GM23338 (cell line): ENCODE measurements at regions not wholly inside any gene's neighbourhood (a gene's known extent, or its start where the extent isn't known, plus 50 kb on each side); places are given as distances from the start of the nearest gene placed in this dataset.
"Not testable (repeated sequence)": the region's sequence is repeated elsewhere in the genome, so short reads cannot be mapped to it uniquely, and the experiment has no call there.

Source experiments
- ATAC-seq: fragments of 200-7000 bp; cut with Tn5 transposase; 3 replicates; pipeline ENCODE4 v1.9.1; 2020
- DNase-seq: peaks from one replicate; pipeline ENCODE4 v3.0.0-alpha.2; 2015; ENCODE audit warnings: low spot score
- H2AFZ ChIP-seq: fragments of 200-600 bp; sonication (generic); 2 replicates; pipeline ENCODE4 v1.8.0; 2016; ENCODE audit warnings: antibody characterized with exemption, mild to moderate bottlenecking, moderate library complexity
- H3F3A ChIP-seq: fragments of 200-600 bp; sonication (generic); replicated peaks from 2 replicates; pipeline ENCODE4 v1.8.0; 2017; ENCODE audit warnings: antibody characterized with exemption, mixed run types, low read depth
- H3K27ac ChIP-seq: fragments of 200-600 bp; sonication (generic); 2 replicates; pipeline ENCODE4 v1.6.1; 2016; ENCODE audit warnings: low read depth
- H3K27me3 ChIP-seq: fragments of 200-600 bp; sonication (generic); 2 replicates; pipeline ENCODE4 v1.8.0; 2016; ENCODE audit warnings: mild to moderate bottlenecking, mixed run types, moderate library complexity; ENCODE audit not compliant: insufficient read depth
- H3K36me3 ChIP-seq: fragments of 200-600 bp; sonication (generic); 2 replicates; pipeline ENCODE4 v1.8.0; 2016; ENCODE audit warnings: mild to moderate bottlenecking; ENCODE audit not compliant: insufficient read depth
- H3K4me1 ChIP-seq: fragments of 200-600 bp; sonication (generic); 2 replicates; pipeline ENCODE4 v1.8.0; 2016; ENCODE audit warnings: mild to moderate bottlenecking, moderate library complexity; ENCODE audit not compliant: insufficient read depth
- H3K4me2 ChIP-seq: fragments of 200-600 bp; sonication (generic); 2 replicates; pipeline ENCODE4 v1.7.1; 2017; ENCODE audit warnings: mixed run types
- H3K4me3 ChIP-seq: fragments of 200-600 bp; sonication (generic); 2 replicates; pipeline ENCODE4 v1.6.1; 2016; ENCODE audit warnings: mixed run types
- H3K79me2 ChIP-seq: fragments of 200-600 bp; sonication (generic); replicated peaks from 2 replicates; pipeline ENCODE4 v1.8.0; 2017; ENCODE audit warnings: mild to moderate bottlenecking; ENCODE audit not compliant: insufficient read depth
- H3K9me2 ChIP-seq: fragments of 200-600 bp; sonication (generic); 2 replicates; pipeline ENCODE4 v1.8.0; 2017; ENCODE audit not compliant: insufficient read depth
- H4K20me1 ChIP-seq: fragments of 200-600 bp; sonication (generic); replicated peaks from 2 replicates; pipeline ENCODE4 v1.8.0; 2017; ENCODE audit warnings: mild to moderate bottlenecking; ENCODE audit not compliant: insufficient read depth
- H3K27ac Mint-ChIP-seq: 2 replicates; pipeline ENCODE4 v1.8.0; 2020; ENCODE audit warnings: inconsistent platforms, mild to moderate bottlenecking, moderate library complexity, mixed read lengths
- H3K27me3 Mint-ChIP-seq: 3 replicates; pipeline ENCODE4 v1.8.0; 2022; ENCODE audit warnings: low read depth, mild to moderate bottlenecking, moderate library complexity, mixed read lengths, inconsistent platforms; ENCODE audit not compliant: insufficient read depth, poor library complexity
- H3K36me3 Mint-ChIP-seq: 3 replicates; pipeline ENCODE4 v1.8.0; 2021; ENCODE audit warnings: low read depth, mild to moderate bottlenecking, inconsistent platforms, moderate library complexity, mixed read lengths
- H3K4me1 Mint-ChIP-seq: 3 replicates; pipeline ENCODE4 v1.8.0; 2020; ENCODE audit warnings: mild to moderate bottlenecking, inconsistent platforms, mixed read lengths
- H3K4me3 Mint-ChIP-seq: 3 replicates; pipeline ENCODE4 v1.8.0; 2021; ENCODE audit warnings: moderate library complexity, mild to moderate bottlenecking, inconsistent platforms, mixed read lengths
- H3K9me3 Mint-ChIP-seq: 3 replicates; pipeline ENCODE4 v1.8.0; 2020; ENCODE audit warnings: moderate library complexity, mild to moderate bottlenecking, inconsistent platforms, mixed read lengths
- CREB1 ChIP-seq: fragments of 250-450 bp; sonication (Bioruptor Pico); IDR thresholded peaks from 2 replicates; pipeline ENCODE4 v1.5.0; 2020; ENCODE audit warnings: low read depth, mild to moderate bottlenecking, moderate library complexity
- POLR2AphosphoS5 ChIP-seq: IDR thresholded peaks from 2 replicates; pipeline ENCODE4 v1.6.1; 2016; ENCODE audit warnings: antibody characterized with exemption, low read depth
- REST ChIP-seq: IDR thresholded peaks from one replicate; pipeline ENCODE4 v1.6.1; 2018; ENCODE audit warnings: antibody characterized with exemption; ENCODE audit not compliant: unreplicated experiment
- STAT1 ChIP-seq: IDR thresholded peaks from one replicate; pipeline ENCODE4 v1.6.1; 2016; ENCODE audit warnings: antibody characterized with exemption; ENCODE audit not compliant: unreplicated experiment
- ZNF462 ChIP-seq: fragments of 250-450 bp; sonication (Bioruptor Pico); IDR thresholded peaks from 2 replicates; pipeline ENCODE4 v1.5.0; 2020; ENCODE audit warnings: mild to moderate bottlenecking, moderate library complexity

DNA sequence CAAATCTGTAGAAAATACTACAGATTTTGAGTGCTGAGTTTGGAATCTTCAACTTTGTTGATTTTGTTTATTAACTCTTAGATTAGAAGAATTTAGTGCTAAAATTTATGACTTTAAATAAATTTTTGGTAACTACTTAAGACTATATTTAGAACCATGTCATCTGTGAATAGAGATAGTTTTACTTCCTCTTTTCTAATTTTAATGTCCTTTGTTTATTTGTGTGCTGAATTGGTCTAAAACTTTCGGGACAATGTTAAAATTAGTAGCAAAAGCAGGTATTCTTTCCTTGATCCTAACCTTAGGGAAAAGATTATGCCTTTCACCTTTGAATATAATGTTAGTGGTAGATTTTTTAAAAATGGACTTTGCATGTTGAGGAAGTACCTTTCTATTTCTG is 119.7 kb upstream of the CXorf51A start (continued):
- TF ChIP-seq REST = no peak
- no peak for TF ChIP-seq CREB1

GRCh38 chrX:146932997-146933396 is 118.5 kb upstream of the CXorf51A start:
- H2AFZ ChIP-seq, H4K20me1 ChIP-seq, H3K4me3 ChIP-seq, H3K27ac ChIP-seq, H3K4me3 Mint-ChIP-seq, H3K27ac Mint-ChIP-seq, H3K79me2 ChIP-seq, H3K36me3 Mint-ChIP-seq, H3K36me3 ChIP-seq, H3K9me2 ChIP-seq, ATAC-seq, H3K27me3 Mint-ChIP-seq, H3K4me1 ChIP-seq, H3F3A ChIP-seq, DNase-seq, H3K27me3 ChIP-seq, H3K4me1 Mint-ChIP-seq, H3K4me2 ChIP-seq: not testable (repeated sequence)
- peaks cover 33% of the 10 kb centered on the region for H3K9me3 Mint-ChIP-seq

- DNase-seq (no peak), ATAC-seq (no peak)
- Mint-ChIP-seq H3K27me3 (no peaks in the 10 kb centered on the region), H3K4me1 (no peaks in the 10 kb centered on the region), H3K9me3 (peaks cover 51% of the 10 kb centered on the region), H3K27ac (no peak overlapping the region), H3K4me3 (no peak overlapping the region), H3K36me3 (peaks cover 2% of the 10 kb centered on the region)
- Histone ChIP-seq H3K4me2 (no peak overlapping the region), H3K9me2 (no peaks in the 10 kb centered on the region), H2AFZ (no peak overlapping the region), H3K4me1 (no peaks in the 10 kb centered on the region), H4K20me1 (no peaks in the 10 kb centered on the region), H3K4me3 (no peak overlapping the region), H3K79me2 (no peaks in the 10 kb centered on the region), H3K27ac (no peak overlapping the region), H3K36me3 (no peaks in the 10 kb centered on the region), H3F3A (no peaks in the 10 kb centered on the region), H3K27me3 (no peaks in the 10 kb centered on the region)
- TF ChIP-seq ZNF462 (CRISPR knock-in tag) = no peak
- no peak for TF ChIP-seq STAT1
- TF ChIP-seq POLR2AphosphoS5 = no peak
- TF ChIP-seq CREB1 = no peak
- no peak for TF ChIP-seq REST
Observed at GRCh38 chrX:146921204-146921603, 106.7 kb upstream of the CXorf51A start.
